Breast epithelium (tissue), 3 donors: ENCODE measurements at regions not wholly inside any gene's neighbourhood (a gene's known extent, or its start where the extent isn't known, plus 50 kb on each side); places are given as distances from the start of the nearest gene placed in this dataset.

Source experiments
- POLR2A ChIP-seq: fragments of 450-650 bp; IDR thresholded peaks from one replicate; pipeline ENCODE4 v1.6.1; 2016; ENCODE audit warnings: antibody characterized with exemption, mild to moderate bottlenecking, moderate library complexity
- POLR2AphosphoS5 ChIP-seq, 3 donors: sonication (generic); formaldehyde crosslinking; IDR thresholded peaks; one replicate each; pipeline ENCODE4 v1.6.1; 2017; ENCODE audit warnings: antibody characterized with exemption in 3 of 3
- TF ChIP-seq, protein P1 (sequence below), 3 donors: fragments of 450-650 bp; IDR thresholded peaks; one replicate each; pipeline ENCODE4 v1.5.1; 2016 to 2017; ENCODE audit warnings: antibody characterized with exemption in 3 of 3, mild to moderate bottlenecking in 3 of 3, moderate library complexity in 3 of 3

DNA sequence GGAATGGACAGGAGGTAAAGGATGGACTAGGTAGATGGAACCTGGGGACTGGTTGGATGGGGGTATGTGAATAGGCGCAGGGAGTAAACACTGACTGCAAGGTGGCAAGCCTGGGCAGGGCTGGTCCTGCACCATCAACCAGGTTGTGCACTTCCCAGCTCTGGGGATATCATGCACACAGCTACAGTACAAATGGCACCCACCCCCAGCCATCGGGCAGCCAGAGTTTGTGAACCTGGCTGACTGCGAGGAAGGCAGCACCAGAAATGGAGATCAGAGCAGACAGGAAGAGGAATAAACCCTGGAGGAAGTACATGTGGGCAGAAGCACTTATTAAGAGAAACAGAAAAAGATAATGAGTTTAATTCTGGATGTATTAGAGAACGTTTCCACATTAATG is 229.1 kb downstream of the ESM1 start:
- TF ChIP-seq POLR2AphosphoS5 (IDR thresholded peaks at IDR 0.05) (no peak), POLR2A (no peak)
- TF ChIP-seq, protein P1, sequence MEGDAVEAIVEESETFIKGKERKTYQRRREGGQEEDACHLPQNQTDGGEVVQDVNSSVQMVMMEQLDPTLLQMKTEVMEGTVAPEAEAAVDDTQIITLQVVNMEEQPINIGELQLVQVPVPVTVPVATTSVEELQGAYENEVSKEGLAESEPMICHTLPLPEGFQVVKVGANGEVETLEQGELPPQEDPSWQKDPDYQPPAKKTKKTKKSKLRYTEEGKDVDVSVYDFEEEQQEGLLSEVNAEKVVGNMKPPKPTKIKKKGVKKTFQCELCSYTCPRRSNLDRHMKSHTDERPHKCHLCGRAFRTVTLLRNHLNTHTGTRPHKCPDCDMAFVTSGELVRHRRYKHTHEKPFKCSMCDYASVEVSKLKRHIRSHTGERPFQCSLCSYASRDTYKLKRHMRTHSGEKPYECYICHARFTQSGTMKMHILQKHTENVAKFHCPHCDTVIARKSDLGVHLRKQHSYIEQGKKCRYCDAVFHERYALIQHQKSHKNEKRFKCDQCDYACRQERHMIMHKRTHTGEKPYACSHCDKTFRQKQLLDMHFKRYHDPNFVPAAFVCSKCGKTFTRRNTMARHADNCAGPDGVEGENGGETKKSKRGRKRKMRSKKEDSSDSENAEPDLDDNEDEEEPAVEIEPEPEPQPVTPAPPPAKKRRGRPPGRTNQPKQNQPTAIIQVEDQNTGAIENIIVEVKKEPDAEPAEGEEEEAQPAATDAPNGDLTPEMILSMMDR (IDR thresholded peaks at IDR 0.05) = no peak
